ENCODE measurements at regions not wholly inside any gene's neighbourhood (a gene's known extent, or its start where the extent isn't known, plus 50 kb on each side); places are given as distances from the start of the nearest gene placed in this dataset.

GRCh38 chr7:7104971-7105370 lies 77.4 kb upstream of the C1GALT1 start:
- no peak for TF ChIP-seq EGR1 (IDR thresholded peaks at IDR 0.05; ENCODE audit: borderline replicate concordance, low read depth, low read length)
- TF ChIP-seq CTCF (IDR thresholded peaks at IDR 0.05; ENCODE audit: control extremely low read depth in 1 of 3, insufficient read depth in 1 of 3, low read depth in 1 of 3, low read length in 3 of 3), result no peak
- no peak for TF ChIP-seq POLR2A (IDR thresholded peaks at IDR 0.05; ENCODE audit: control extremely low read depth in 1 of 2, low read depth in 2 of 2, low read length in 2 of 2)
- no peak for TF ChIP-seq E2F6 (IDR thresholded peaks at IDR 0.05)
- no peak for TF ChIP-seq TEAD4 (IDR thresholded peaks at IDR 0.05; ENCODE audit: low read depth, low read length)
- no peak for TF ChIP-seq POLR2AphosphoS5 (IDR thresholded peaks at IDR 0.05; ENCODE audit: low read depth, low read length)
- TF ChIP-seq CREB1 (IDR thresholded peaks at IDR 0.05), result no peak
